GM19238 (cell line): ENCODE measurements at regions not wholly inside any gene's neighbourhood (a gene's known extent, or its start where the extent isn't known, plus 50 kb on each side); places are given as distances from the start of the nearest gene placed in this dataset.

Source experiments
- DNase-seq: peaks from one replicate; pipeline ENCODE4 v3.0.0; 2011; ENCODE audit warnings: low spot score; ENCODE audit not compliant: insufficient read length

DNA sequence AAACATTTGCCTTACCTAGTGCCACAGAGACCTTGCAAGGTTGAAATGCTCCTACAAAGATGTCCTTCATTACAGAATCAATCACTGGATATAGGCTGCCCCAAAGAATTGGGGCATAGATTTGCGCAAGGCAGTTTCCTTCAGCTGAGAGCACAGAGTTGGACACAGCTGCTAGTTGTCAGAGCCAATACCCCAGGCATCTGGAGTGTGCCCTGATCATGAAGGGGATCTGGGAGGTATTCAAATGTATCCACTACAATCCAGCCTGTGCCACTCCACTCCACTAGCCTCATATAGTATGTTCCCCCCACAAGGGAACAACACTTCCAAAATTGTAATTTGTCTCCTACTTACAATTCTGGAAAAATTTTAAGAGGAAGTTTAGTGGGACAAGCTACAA is 62.3 kb upstream of the ITPRID2 start:
- no peak for DNase-seq

DNA sequence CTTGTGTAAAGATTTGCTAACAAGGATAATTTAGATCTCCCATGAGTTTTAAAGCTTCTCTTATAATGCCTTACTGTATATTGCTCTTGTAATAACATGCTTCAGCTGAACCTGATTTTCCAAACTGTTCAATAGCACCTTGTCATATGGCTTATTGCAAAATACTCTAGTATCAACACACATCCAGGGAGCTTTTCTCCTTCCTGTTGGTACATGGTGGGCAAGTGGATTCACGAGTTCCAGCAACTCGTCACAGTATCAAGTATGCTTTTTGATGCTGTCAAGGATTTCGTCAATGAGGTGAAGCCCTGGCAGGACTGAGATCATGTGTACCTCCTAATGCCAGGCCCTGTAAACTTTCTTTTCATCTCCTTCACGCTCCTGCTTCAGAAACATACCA is 59.5 kb upstream of the ITPRID2 start:
- no peak for DNase-seq

DNA sequence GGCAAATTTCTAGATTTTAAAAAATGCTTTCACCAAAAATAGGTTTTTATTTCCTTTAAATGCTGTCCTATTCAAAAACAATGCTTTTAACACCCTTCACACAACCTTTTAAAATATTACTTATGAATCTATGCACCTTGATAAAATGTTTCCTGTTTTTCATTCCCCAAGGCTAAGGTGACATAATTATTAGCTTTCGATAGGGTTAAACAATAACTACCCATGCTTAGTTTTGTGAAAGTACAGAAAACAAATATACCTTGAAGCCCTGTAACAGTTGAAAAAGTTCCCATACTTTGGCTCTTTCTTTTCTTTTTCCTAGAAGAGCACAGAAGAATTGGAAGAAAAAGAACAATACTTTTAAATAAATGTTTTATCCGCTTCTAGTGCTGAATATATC is 54.9 kb upstream of the ITPRID2 start:
- DNase-seq = no peak

DNA sequence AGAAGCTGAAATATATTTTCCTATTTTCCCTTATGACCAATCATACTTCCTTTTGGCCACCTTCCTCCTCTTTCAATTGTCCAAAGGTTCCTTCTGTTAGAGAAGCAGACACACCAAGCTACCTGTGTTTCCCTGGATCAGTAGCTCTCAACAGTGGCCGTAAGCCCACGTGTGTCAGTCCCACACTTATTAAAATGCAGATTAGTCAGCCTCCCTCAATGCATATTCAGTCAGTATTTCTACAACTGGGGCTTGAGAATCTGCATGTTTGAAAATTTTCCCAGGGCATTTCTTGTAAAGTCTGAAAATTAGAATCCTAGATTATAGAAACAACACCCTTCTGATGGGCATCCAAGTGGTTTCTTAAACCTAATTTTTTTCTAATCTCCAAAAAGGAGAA is 54.0 kb upstream of the ITPRID2 start:
- no peak for DNase-seq

DNA sequence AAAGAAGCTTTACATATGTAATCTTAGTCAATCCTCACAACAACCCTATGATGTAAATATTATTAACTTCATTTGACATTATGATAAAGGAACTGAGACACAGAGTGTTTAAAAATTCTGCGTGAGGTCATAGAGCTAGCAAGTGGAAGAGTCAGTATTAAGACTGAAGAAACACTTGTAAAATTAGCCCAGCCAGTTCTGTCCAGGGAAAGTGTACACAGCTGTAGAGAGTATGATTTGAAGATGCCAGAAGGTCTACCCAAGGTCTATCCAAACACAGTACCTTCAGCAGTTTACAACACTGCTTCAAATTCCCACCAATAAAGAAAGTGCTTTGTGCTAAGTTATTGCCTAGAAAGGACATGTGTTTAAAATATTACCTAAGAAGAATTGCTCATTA is 51.7 kb upstream of the ITPRID2 start:
- no peak for DNase-seq

DNA sequence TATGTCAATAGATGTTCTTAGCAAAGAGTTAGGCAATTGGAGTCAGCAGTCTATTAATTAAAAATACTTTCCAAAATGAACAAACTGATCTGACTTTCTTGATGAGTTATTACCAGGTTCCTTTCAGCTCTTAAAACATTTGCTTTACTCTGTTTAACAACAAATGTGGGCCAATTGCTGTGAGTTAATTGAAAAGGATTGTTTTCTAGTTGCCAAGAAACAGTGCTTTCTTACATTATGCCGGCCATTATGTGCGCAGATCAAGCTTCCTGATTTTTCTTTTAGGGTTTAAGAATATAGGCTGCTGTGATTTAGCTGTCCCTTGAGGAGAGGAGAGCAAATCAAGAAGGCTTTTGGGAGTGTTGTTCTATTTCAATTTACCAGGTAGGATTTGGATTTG is 50.5 kb upstream of the ITPRID2 start:
- no peak for DNase-seq
